Mesothelial cell of epicardium (in vitro differentiated cells): ENCODE measurements at regions not wholly inside any gene's neighbourhood (a gene's known extent, or its start where the extent isn't known, plus 50 kb on each side); places are given as distances from the start of the nearest gene placed in this dataset.

ENCODE experiments used
- DNase-seq, 2 experiments: peaks; one replicate each; pipeline ENCODE4 v3.0.0; 2021; ENCODE audit warnings: low spot score in 2 of 2; ENCODE audit not compliant: unreplicated experiment in 2 of 2
- H3K27ac Mint-ChIP-seq: 2 replicates; pipeline ENCODE4 v1.8.0; 2021; ENCODE audit warnings: mixed read lengths
- H3K27me3 Mint-ChIP-seq: 2 replicates; pipeline ENCODE4 v1.8.0; 2021; ENCODE audit warnings: low read depth, mixed read lengths
- H3K36me3 Mint-ChIP-seq: 2 replicates; pipeline ENCODE4 v1.8.0; 2021; ENCODE audit warnings: mixed read lengths
- H3K4me1 Mint-ChIP-seq: 2 replicates; pipeline ENCODE4 v1.8.0; 2021; ENCODE audit warnings: mixed read lengths
- H3K4me3 Mint-ChIP-seq: 2 replicates; pipeline ENCODE4 v1.8.0; 2021; ENCODE audit warnings: mild to moderate bottlenecking, moderate library complexity, mixed read lengths
- H3K9me3 Mint-ChIP-seq: 2 replicates; pipeline ENCODE4 v1.8.0; 2021; ENCODE audit warnings: mixed read lengths
- CTCF ChIP-seq: fragments of 200-600 bp; sonication (generic); IDR thresholded peaks from one replicate; pipeline ENCODE4 v1.5.0; 2021; ENCODE audit warnings: antibody characterized with exemption; ENCODE audit not compliant: unreplicated experiment

DNA sequence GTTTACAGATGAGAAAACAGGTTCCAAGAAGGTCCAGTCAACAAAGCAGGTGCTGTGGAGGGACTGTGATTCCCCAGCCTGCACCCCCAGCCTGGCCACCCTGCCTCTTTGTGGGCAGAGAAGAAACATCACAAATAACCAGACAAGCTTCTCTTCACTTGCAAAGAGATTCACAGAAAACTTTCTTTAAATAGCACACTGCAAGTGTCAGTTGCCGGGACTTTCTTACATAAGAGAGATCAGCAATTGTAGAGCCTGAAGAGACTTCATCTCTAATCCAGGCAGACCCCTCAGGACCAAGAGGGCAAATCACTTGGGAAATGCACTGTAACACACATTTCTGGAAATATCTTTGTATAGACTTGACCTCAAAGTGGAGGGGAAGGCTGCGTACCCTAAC is 207.9 kb upstream of the CHRNA7 start:
- H3K4me1 Mint-ChIP-seq, result no peaks in the 10 kb centered on the region
- peaks cover 11% of the 10 kb centered on the region for H3K9me3 Mint-ChIP-seq
- H3K27ac Mint-ChIP-seq, result no peak overlapping the region
- no peak for TF ChIP-seq CTCF
- H3K4me3 Mint-ChIP-seq, result no peak overlapping the region
- DNase-seq, result no peak
- H3K36me3 Mint-ChIP-seq, result no peaks in the 10 kb centered on the region
- H3K27me3 Mint-ChIP-seq, result peaks cover 10% of the 10 kb centered on the region

GRCh38 chr15:31824024-31824423 is 206.3 kb upstream of the CHRNA7 start:
- Mint-ChIP-seq H3K27ac (no peak overlapping the region), H3K4me1 (no peaks in the 10 kb centered on the region), H3K27me3 (peaks cover 14% of the 10 kb centered on the region), H3K36me3 (no peaks in the 10 kb centered on the region), H3K9me3 (peaks cover 11% of the 10 kb centered on the region), H3K4me3 (no peak overlapping the region)
- TF ChIP-seq CTCF, result no peak
- no peak for DNase-seq

DNA sequence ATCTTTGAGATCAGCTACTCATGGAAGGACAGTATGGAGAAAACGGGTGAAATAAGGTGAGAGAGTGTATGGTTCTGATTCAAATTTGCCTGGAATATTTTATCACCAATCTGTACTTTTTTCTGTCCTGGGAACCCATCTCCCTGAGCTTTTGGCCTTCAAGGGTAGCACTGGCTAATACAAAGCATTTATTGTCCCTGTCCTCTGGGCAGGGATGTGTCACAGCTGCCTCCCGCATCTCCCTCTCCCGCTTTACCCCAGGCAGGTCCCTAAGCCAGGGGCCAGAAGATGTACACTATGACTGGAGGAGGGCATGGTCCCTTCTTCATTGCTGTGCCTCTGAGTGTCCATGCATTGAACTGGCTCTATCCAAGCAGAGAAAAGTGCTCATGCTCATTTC is 201.7 kb upstream of the CHRNA7 start:
- Mint-ChIP-seq H3K27me3 (peaks cover 9% of the 10 kb centered on the region), H3K36me3 (no peaks in the 10 kb centered on the region), H3K9me3 (peaks cover 26% of the 10 kb centered on the region), H3K27ac (no peak overlapping the region), H3K4me3 (no peak overlapping the region), H3K4me1 (no peaks in the 10 kb centered on the region)
- no peak for DNase-seq
- no peak for TF ChIP-seq CTCF

- no peak for TF ChIP-seq CTCF
These were observed 199.7 kb upstream of the CHRNA7 start for GRCh38 chr15:31830591-31830990.

GRCh38 chr15:31831596-31831995 is 198.7 kb upstream of the CHRNA7 start:
- DNase-seq, result no peak
- H3K4me3 Mint-ChIP-seq, result no peak overlapping the region
- H3K36me3 Mint-ChIP-seq, result no peaks in the 10 kb centered on the region
- H3K9me3 Mint-ChIP-seq, result peaks cover 21% of the 10 kb centered on the region
- no peaks in the 10 kb centered on the region for H3K4me1 Mint-ChIP-seq
- no peak overlapping the region for H3K27ac Mint-ChIP-seq
- H3K27me3 Mint-ChIP-seq, result peaks cover 6% of the 10 kb centered on the region
- no peak for TF ChIP-seq CTCF

More at GRCh38 chr15:31830591-31830990, 199.7 kb upstream of the CHRNA7 start:
- Mint-ChIP-seq H3K4me3 (no peak overlapping the region), H3K27me3 (peaks cover 6% of the 10 kb centered on the region), H3K36me3 (no peaks in the 10 kb centered on the region), H3K9me3 (peaks cover 22% of the 10 kb centered on the region), H3K27ac (no peak overlapping the region), H3K4me1 (no peaks in the 10 kb centered on the region)
- no peak for DNase-seq

GRCh38 chr15:31834654-31835053 is 195.7 kb upstream of the CHRNA7 start:
- Mint-ChIP-seq H3K9me3 (peaks cover 15% of the 10 kb centered on the region), H3K4me1 (no peaks in the 10 kb centered on the region), H3K36me3 (no peaks in the 10 kb centered on the region), H3K4me3 (no peak overlapping the region), H3K27me3 (peaks cover 6% of the 10 kb centered on the region), H3K27ac (no peak overlapping the region)
- TF ChIP-seq CTCF, result no peak
- DNase-seq, result no peak
